K562 (cell line): ENCODE measurements at regions not wholly inside any gene's neighbourhood (a gene's known extent, or its start where the extent isn't known, plus 50 kb on each side); places are given as distances from the start of the nearest gene placed in this dataset.

ENCODE experiments used
- ATAC-seq: fragments of 200-7000 bp; cut with Tn5 transposase; 3 replicates; pipeline ENCODE4 v1.9.1; 2020; ENCODE audit warnings: moderate library complexity
- BruUV-seq: library from RNA; stranded (reverse); fragments of 400-500 nt; replicated peaks from 2 replicates; lab custom pipeline; 2021; lab: Mats Ljungman, UMichigan
- CTCF ChIA-PET: fragments of 300-600 bp; formaldehyde crosslinking; extraction: SDS; loops from one replicate; lab custom pipeline; 2021; ENCODE audit warnings: low intra/inter-chr PET ratio; lab: Yijun Ruan, JAX
- POLR2A ChIA-PET: fragments of 300-600, 350-650 bp; sonication (Branson Sonifier 250); formaldehyde crosslinking; extraction: SDS; loops from one replicate; lab custom pipeline; 2021; ENCODE audit warnings: antibody characterized with exemption, inconsistent platforms; lab: Yijun Ruan, JAX
- DNase-seq, 4 experiments: peaks; one replicate each; pipeline versions ENCODE4 v3.0.0 to v3.0.0-alpha.2; 2011 to 2018; ENCODE audit warnings: low spot score in 3 of 4, mixed read lengths in 3 of 4; ENCODE audit errors: extremely low read depth in 1 of 4
- FAIRE-seq: peaks from 2 replicates; lab custom pipeline; 2011; peaks lifted over from hg19 to GRCh38; lab: Jason Lieb, UNC
- H2AFZ ChIP-seq: 2 replicates; pipeline ENCODE4 v1.6.0; 2011; ENCODE audit warnings: low read depth, low read length, control low read depth, inconsistent platforms
- H3K27ac ChIP-seq: fragments of 200-600 bp; 3 replicates; pipeline ENCODE4 v1.8.0; 2011; ENCODE audit warnings: low read depth, mild to moderate bottlenecking, control low read depth, inconsistent platforms, low read length, moderate library complexity, mixed read lengths; ENCODE audit errors: extremely low read depth
- H3K27me3 ChIP-seq, 2 experiments: fragments of 300-600 bp in 1 of 2; 2 replicates in 1 of 2; 3 replicates in 1 of 2; pipeline versions ENCODE4 v1.6.0 to v1.8.0; 2011; ENCODE audit warnings: inconsistent platforms in 2 of 2, low read length in 2 of 2, mild to moderate bottlenecking in 1 of 2, mixed read lengths in 1 of 2, moderate library complexity in 1 of 2; ENCODE audit not compliant: control insufficient read depth in 2 of 2, insufficient read depth in 2 of 2
- H3K36me3 ChIP-seq: fragments of 300-600 bp; 3 replicates; pipeline ENCODE4 v1.8.0; 2011; ENCODE audit warnings: mild to moderate bottlenecking, low read length, inconsistent platforms; ENCODE audit not compliant: control insufficient read depth, insufficient read depth
- H3K4me1 ChIP-seq, 2 experiments: fragments of 200-600 bp in 1 of 2; replicated peaks in 1 of 2; 2 replicates in 1 of 2; 3 replicates in 1 of 2; pipeline versions ENCODE4 v1.5.1 to v1.8.0; 2011; ENCODE audit warnings: inconsistent platforms in 2 of 2, low read length in 2 of 2, mild to moderate bottlenecking in 1 of 2, mixed read lengths in 1 of 2, moderate library complexity in 1 of 2; ENCODE audit not compliant: control insufficient read depth in 2 of 2, insufficient read depth in 2 of 2
- H3K4me2 ChIP-seq: 2 replicates; pipeline ENCODE4 v1.6.1; 2011; ENCODE audit warnings: low read length, control low read depth, inconsistent platforms, mixed read lengths; ENCODE audit not compliant: insufficient read depth
- H3K4me3 ChIP-seq: fragments of 200-600 bp; sonication (generic), shearing (Covaris generic); 2 replicates; pipeline ENCODE4 v1.5.1; 2016; ENCODE audit warnings: control low read depth, inconsistent platforms
- H3K79me2 ChIP-seq: fragments of 200-600 bp; 3 replicates; pipeline ENCODE4 v1.8.0; 2011; ENCODE audit warnings: low read length, inconsistent platforms; ENCODE audit not compliant: control insufficient read depth, insufficient read depth
- H3K9ac ChIP-seq, 2 experiments: 2 replicates each; pipeline versions ENCODE4 v1.6.0 to v1.6.1; 2011; ENCODE audit warnings: low read depth in 2 of 2, low read length in 2 of 2, control low read depth in 1 of 2, inconsistent platforms in 1 of 2, mild to moderate bottlenecking in 1 of 2, mixed read lengths in 1 of 2; ENCODE audit not compliant: insufficient read depth in 1 of 2
- H3K9me1 ChIP-seq: one replicate; pipeline ENCODE4 v1.6.0; 2011; ENCODE audit warnings: inconsistent platforms, mild to moderate bottlenecking, low read length, moderate library complexity; ENCODE audit not compliant: control insufficient read depth, insufficient read depth
- H3K9me3 ChIP-seq: replicated peaks from 2 replicates; pipeline ENCODE4 v1.5.1; 2011; ENCODE audit warnings: low read depth, low read length, inconsistent platforms; ENCODE audit not compliant: control insufficient read depth, insufficient read depth
- H4K20me1 ChIP-seq: replicated peaks from 2 replicates; pipeline ENCODE4 v1.6.1; 2011; ENCODE audit warnings: low read length, inconsistent platforms, mixed read lengths; ENCODE audit not compliant: control insufficient read depth, insufficient read depth
- DNMT1 ChIP-seq: fragments of 450-650 bp; IDR thresholded peaks from 2 replicates; pipeline ENCODE4 v1.6.1; 2016; ENCODE audit warnings: antibody characterized with exemption, mild to moderate bottlenecking
- GATAD2B ChIP-seq: fragments of 450-650 bp; IDR thresholded peaks from 2 replicates; pipeline ENCODE4 v1.6.1; 2017; ENCODE audit warnings: mild to moderate bottlenecking, borderline replicate concordance
- KLF13 ChIP-seq: fragments of 450-650 bp; IDR thresholded peaks from 2 replicates; pipeline ENCODE4 v1.6.1; 2016; ENCODE audit warnings: missing genetic modification characterization, low read depth, mild to moderate bottlenecking, missing compliant biosample characterization, moderate library complexity, borderline replicate concordance
- PHF20 ChIP-seq: fragments of 450-650 bp; IDR thresholded peaks from 2 replicates; pipeline ENCODE4 v1.6.1; 2018; ENCODE audit not compliant: partially characterized antibody
- YY1 ChIP-seq, 3 experiments: IDR thresholded peaks; 2 replicates each; pipeline ENCODE4 v1.6.1; 2011; ENCODE audit warnings: low read length in 2 of 3, mild to moderate bottlenecking in 2 of 3, moderate library complexity in 2 of 3, borderline replicate concordance in 1 of 3, control low read depth in 1 of 3, low read depth in 1 of 3; ENCODE audit not compliant: insufficient read depth in 3 of 3, insufficient replicate concordance in 2 of 3, control insufficient read depth in 1 of 3, insufficient read length in 1 of 3; ENCODE audit errors: extremely low read depth in 1 of 3
- WGBS: fragments of 100-300 bp; shearing (Covaris generic); methylation state at CpG from one replicate; pipeline ENCODE4 v1.1.6; 2016; ENCODE audit warnings: low coverage, mixed read lengths; ENCODE audit not compliant: insufficient coverage; ENCODE audit errors: missing lambda C conversion rate; 5-methylcytosine and 5-hydroxymethylcytosine counted together
- in situ Hi-C: fragments of 300-500 bp; cut with MboI; formaldehyde crosslinking; loops from 4 replicates; pipeline ENCODE4 v1.15.0; 2018; ENCODE audit warnings: inconsistent platforms, mixed read lengths
- intact Hi-C: fragments of 100-400 bp; cut with micrococcal nuclease; formaldehyde crosslinking; loops from 2 replicates; pipeline ENCODE4 v1.14.2; 2022
- TF ChIP-seq, protein P1 (sequence below), 2 experiments: fragments of 200-800 bp in 1 of 2; sonication (Bioruptor generic) in 1 of 2; sonication (generic) in 1 of 2; formaldehyde crosslinking in 1 of 2; IDR thresholded peaks in 1 of 2; conservative IDR thresholded peaks in 1 of 2; 2 replicates each; pipeline versions ENCODE4 v1.5.0 to v1.6.1; 2016 to 2020; ENCODE audit warnings: missing compliant biosample characterization in 1 of 2, missing genetic modification characterization in 1 of 2, missing genetic modification reagents in 1 of 2

DNA sequence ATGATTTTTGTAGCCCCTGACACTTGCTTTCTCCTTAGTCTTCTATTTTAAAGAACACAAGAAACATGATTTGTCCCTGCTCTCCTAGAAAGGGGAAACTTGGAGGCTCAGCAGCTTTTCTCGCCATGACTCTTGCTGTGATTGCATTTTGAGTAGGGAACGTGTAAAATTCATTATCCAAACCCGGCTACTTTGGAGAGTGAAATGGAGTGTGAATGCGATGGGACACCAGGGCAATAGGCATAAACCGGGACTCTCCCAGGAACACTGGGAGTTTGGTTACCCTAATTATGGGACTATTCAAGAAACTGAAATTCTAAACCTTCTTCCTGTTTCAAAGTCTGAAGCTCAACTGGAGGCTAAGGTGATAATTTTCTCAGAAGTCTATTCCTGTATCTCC is 181.7 kb upstream of the RFC3 start:
- Histone ChIP-seq H3K9me1 (no peaks in the 10 kb centered on the region), H4K20me1 (no peaks in the 10 kb centered on the region), H3K27me3 (peaks cover 0 to 5% of the 10 kb centered on the region in 2 experiments; a peak in 1 of 5 replicates), H2AFZ (no peak overlapping the region), H3K79me2 (no peaks in the 10 kb centered on the region), H3K4me2 (no peak overlapping the region), H3K27ac (no peak overlapping the region), H3K4me1 (no peaks in the 10 kb centered on the region), H3K9ac (no peak overlapping the region), H3K9me3 (no peaks in the 10 kb centered on the region), H3K36me3 (no peaks in the 10 kb centered on the region), H3K4me3 (no peak overlapping the region)
- DNase-seq, result no peak
- POLR2A ChIA-PET, result interaction anchor here (0.6 kb wide), 1 partner anchor 54 kb away, joined by 3 read pairs; no protein-coding TSS in a partner anchor
- BruUV-seq, result no TSS peak
- intact Hi-C loops (no loop called here), in situ Hi-C loops (no loop called here)
- WGBS, result 0% methylated on average over 5 of the region's 5 CpGs
- CTCF ChIA-PET, result no interaction called here
- FAIRE-seq, result no peak
- no peak for TF ChIP-seq KLF13 (tag)
- TF ChIP-seq DNMT1, result no peak
- TF ChIP-seq YY1 (IDR thresholded peaks at IDR 0.05; ENCODE audit: borderline replicate concordance in 1 of 3, control insufficient read depth in 1 of 3, extremely low read depth in 1 of 3, insufficient read depth in 3 of 3, insufficient read length in 1 of 3, insufficient replicate concordance in 2 of 3, low read depth in 1 of 3, low read length in 2 of 3), result no peak
- TF ChIP-seq GATAD2B, result no peak
- TF ChIP-seq, protein P1, sequence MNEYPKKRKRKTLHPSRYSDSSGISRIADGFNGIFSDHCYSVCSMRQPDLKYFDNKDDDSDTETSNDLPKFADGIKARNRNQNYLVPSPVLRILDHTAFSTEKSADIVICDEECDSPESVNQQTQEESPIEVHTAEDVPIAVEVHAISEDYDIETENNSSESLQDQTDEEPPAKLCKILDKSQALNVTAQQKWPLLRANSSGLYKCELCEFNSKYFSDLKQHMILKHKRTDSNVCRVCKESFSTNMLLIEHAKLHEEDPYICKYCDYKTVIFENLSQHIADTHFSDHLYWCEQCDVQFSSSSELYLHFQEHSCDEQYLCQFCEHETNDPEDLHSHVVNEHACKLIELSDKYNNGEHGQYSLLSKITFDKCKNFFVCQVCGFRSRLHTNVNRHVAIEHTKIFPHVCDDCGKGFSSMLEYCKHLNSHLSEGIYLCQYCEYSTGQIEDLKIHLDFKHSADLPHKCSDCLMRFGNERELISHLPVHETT (CRISPR knock-in tag; conservative IDR thresholded peaks at IDR 0.05 in 1 of 2, IDR thresholded peaks at IDR 0.05 in 1 of 2), result no peak
- no peak for TF ChIP-seq PHF20
- no peak for ATAC-seq
